GM18861 (cell line): ENCODE measurements at regions not wholly inside any gene's neighbourhood (a gene's known extent, or its start where the extent isn't known, plus 50 kb on each side); places are given as distances from the start of the nearest gene placed in this dataset.

Source experiments
- ATAC-seq: cut with Tn5 transposase; IDR thresholded peaks from one replicate; pipeline ENCODE4 v1.9.1; 2021; ENCODE audit not compliant: unreplicated experiment

- no peak for ATAC-seq
Observed at GRCh38 chr22:49589301-49589700, 238.4 kb downstream of the BRD1 start.

GRCh38 chr22:49588739-49589138 lies 238.9 kb downstream of the BRD1 start:
- no peak for ATAC-seq

GRCh38 chr22:49587987-49588386 lies 239.7 kb downstream of the BRD1 start:
- ATAC-seq: no peak

- no peak for ATAC-seq
Observed at GRCh38 chr22:49587421-49587820, 240.3 kb downstream of the BRD1 start.

- no peak for ATAC-seq
Observed at GRCh38 chr22:49586873-49587272, 240.8 kb downstream of the BRD1 start.

GRCh38 chr22:49586244-49586748 lies 241.4 kb downstream of the BRD1 start:
- no peak for ATAC-seq

GRCh38 chr22:49585461-49586243 lies 242.0 kb downstream of the BRD1 start:
- ATAC-seq: no peak

- no peak for ATAC-seq
Observed at GRCh38 chr22:49583886-49584505, 243.7 kb downstream of the BRD1 start.

GRCh38 chr22:49583341-49583740 lies 244.3 kb downstream of the BRD1 start:
- ATAC-seq: no peak

- ATAC-seq: no peak
Observed at GRCh38 chr22:49582678-49583077, 245.0 kb downstream of the BRD1 start.

- no peak for ATAC-seq
Observed at GRCh38 chr22:49582181-49582580, 245.5 kb downstream of the BRD1 start.

GRCh38 chr22:49580024-49580423 lies 247.6 kb downstream of the BRD1 start:
- ATAC-seq: no peak

GRCh38 chr22:49577168-49578060 lies 250.3 kb downstream of the BRD1 start:
- no peak for ATAC-seq

GRCh38 chr22:49576241-49577141 lies 251.2 kb downstream of the BRD1 start:
- ATAC-seq: no peak

GRCh38 chr22:49575703-49576081 lies 252.0 kb downstream of the BRD1 start:
- ATAC-seq: no peak

GRCh38 chr22:49574881-49575702 lies 252.6 kb downstream of the BRD1 start:
- no peak for ATAC-seq

- ATAC-seq: no peak
Observed at GRCh38 chr22:49574205-49574880, 253.3 kb downstream of the BRD1 start.

- no peak for ATAC-seq
Observed at GRCh38 chr22:49573109-49573765, 254.4 kb downstream of the BRD1 start.

GRCh38 chr22:49571326-49571725 lies 256.3 kb downstream of the BRD1 start:
- no peak for ATAC-seq
